Kidney (tissue), 13 donors: ENCODE measurements at regions not wholly inside any gene's neighbourhood (a gene's known extent, or its start where the extent isn't known, plus 50 kb on each side); places are given as distances from the start of the nearest gene placed in this dataset.

Experiments
- DNase-seq, 5 donors: peaks; one replicate each; pipeline ENCODE4 v3.0.0-alpha.2; 2013 to 2020
- FAIRE-seq: peaks from 2 replicates; lab custom pipeline; 2012; peaks lifted over from hg19 to GRCh38; lab: Jason Lieb, UNC
- H3K27ac ChIP-seq, 2 donors: one replicate each; pipeline ENCODE4 v1.7.0; 2013; ENCODE audit warnings: low read depth in 2 of 2, low read length in 2 of 2, inconsistent platforms in 1 of 2
- H3K27me3 ChIP-seq: one replicate; pipeline ENCODE4 v1.7.1; 2013; ENCODE audit warnings: low read length, inconsistent platforms; ENCODE audit not compliant: control insufficient read depth, insufficient read depth
- H3K36me3 ChIP-seq, 3 donors: one replicate each; pipeline versions ENCODE4 v1.7.0 to v1.7.1; 2013; ENCODE audit warnings: low read length in 3 of 3, control low read depth in 1 of 3, inconsistent platforms in 1 of 3; ENCODE audit not compliant: insufficient read depth in 3 of 3, control insufficient read depth in 2 of 3
- H3K4me1 ChIP-seq, 3 donors: one replicate each; pipeline versions ENCODE4 v1.7.0 to v1.7.1; 2013; ENCODE audit warnings: low read length in 3 of 3, inconsistent platforms in 1 of 3, low read depth in 1 of 3; ENCODE audit not compliant: control insufficient read depth in 2 of 3, insufficient read depth in 2 of 3
- H3K4me3 ChIP-seq, 3 donors: one replicate each; pipeline versions ENCODE4 v1.7.0 to v1.8.1; 2013; ENCODE audit warnings: low read length in 3 of 3, control low read depth in 1 of 3, inconsistent platforms in 1 of 3
- H3K9ac ChIP-seq, 3 donors: one replicate each; pipeline versions ENCODE4 v1.7.0 to v1.7.1; 2013; ENCODE audit warnings: low read length in 3 of 3, control low read depth in 1 of 3, inconsistent platforms in 1 of 3
- H3K9me3 ChIP-seq, 3 donors: one replicate each; pipeline versions ENCODE4 v1.7.0 to v1.7.1; 2013; ENCODE audit warnings: low read length in 3 of 3, control low read depth in 1 of 3, inconsistent platforms in 1 of 3; ENCODE audit not compliant: control insufficient read depth in 2 of 3, insufficient read depth in 1 of 3
- intact Hi-C: fragments of 100-400 bp; cut with DNase I; formaldehyde crosslinking; loops from one replicate; pipeline ENCODE4 v1.11.1; 2022
- TF ChIP-seq, protein P1 (sequence below): IDR thresholded peaks from 3 replicates; pipeline ENCODE4 v1.5.1; 2012; ENCODE audit warnings: mild to moderate bottlenecking, moderate library complexity, borderline replicate concordance; ENCODE audit not compliant: insufficient read depth; ENCODE audit errors: extremely low read depth
- donor health status: control.
- donor health status: control.
- donor health status: control.
- donor health status: control.
- donor health status: control.
- donor health status: DM: yes; HTN: yes; CAD: no.
- donor health status: Normal renal cell carcinoma (clear cell type).

DNA sequence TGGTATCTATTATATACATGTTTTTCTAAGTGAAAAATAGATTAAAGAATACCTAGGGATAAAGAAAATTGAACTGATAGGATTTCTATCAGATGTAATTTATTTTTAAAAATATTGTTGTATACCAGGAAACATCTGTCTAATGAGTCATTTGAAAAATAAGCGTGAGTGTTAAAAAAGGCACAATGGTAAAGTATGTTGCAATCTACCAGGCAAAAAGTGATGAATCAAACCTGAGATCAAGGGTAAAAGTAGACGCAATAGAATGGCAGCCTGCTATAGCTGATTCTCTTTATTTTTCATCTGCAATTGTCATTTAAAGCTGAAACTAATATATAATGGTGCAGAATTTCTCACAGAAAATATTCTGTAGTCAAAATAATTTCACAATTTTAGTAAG lies 1119.6 kb downstream of the PCDH18 start:
- no peaks in the 10 kb centered on the region for H3K9me3 ChIP-seq
- H3K36me3 ChIP-seq: no peaks in the 10 kb centered on the region
- no peaks in the 10 kb centered on the region for H3K4me1 ChIP-seq
- intact Hi-C loops: no loop called here
- H3K4me3 ChIP-seq: no peak overlapping the region
- no peak for FAIRE-seq
- no peak for DNase-seq
- no peaks in the 10 kb centered on the region for H3K27me3 ChIP-seq
- H3K9ac ChIP-seq: no peak overlapping the region
- TF ChIP-seq, protein P1, sequence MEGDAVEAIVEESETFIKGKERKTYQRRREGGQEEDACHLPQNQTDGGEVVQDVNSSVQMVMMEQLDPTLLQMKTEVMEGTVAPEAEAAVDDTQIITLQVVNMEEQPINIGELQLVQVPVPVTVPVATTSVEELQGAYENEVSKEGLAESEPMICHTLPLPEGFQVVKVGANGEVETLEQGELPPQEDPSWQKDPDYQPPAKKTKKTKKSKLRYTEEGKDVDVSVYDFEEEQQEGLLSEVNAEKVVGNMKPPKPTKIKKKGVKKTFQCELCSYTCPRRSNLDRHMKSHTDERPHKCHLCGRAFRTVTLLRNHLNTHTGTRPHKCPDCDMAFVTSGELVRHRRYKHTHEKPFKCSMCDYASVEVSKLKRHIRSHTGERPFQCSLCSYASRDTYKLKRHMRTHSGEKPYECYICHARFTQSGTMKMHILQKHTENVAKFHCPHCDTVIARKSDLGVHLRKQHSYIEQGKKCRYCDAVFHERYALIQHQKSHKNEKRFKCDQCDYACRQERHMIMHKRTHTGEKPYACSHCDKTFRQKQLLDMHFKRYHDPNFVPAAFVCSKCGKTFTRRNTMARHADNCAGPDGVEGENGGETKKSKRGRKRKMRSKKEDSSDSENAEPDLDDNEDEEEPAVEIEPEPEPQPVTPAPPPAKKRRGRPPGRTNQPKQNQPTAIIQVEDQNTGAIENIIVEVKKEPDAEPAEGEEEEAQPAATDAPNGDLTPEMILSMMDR: no peak
- no peak overlapping the region for H3K27ac ChIP-seq

DNA sequence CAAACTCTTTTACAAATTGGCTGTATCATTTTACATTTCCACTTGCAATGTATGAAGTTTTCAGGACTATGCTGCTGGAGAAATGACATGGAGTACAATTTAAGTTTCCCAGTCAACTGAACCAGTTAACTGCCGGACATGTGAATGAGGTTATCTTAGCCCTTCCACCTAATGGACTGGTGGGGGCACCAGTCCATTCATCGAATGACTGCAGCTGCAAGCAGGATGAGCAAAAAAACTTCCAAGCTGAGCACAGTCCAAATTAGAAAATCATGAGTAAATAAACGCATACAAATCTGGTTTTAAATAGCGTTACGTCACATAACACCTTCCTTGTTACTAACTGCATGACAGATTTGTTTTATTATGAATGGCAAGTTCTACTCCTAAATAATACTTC lies 1131.5 kb downstream of the PCDH18 start:
- no peak overlapping the region for H3K4me3 ChIP-seq
- FAIRE-seq (no peak), DNase-seq (no peak)
- no peak overlapping the region for H3K9ac ChIP-seq
- no peaks in the 10 kb centered on the region for H3K9me3 ChIP-seq
- H3K36me3 ChIP-seq: no peaks in the 10 kb centered on the region
- intact Hi-C loops: no loop called here
- no peaks in the 10 kb centered on the region for H3K27me3 ChIP-seq
- H3K27ac ChIP-seq: no peak overlapping the region
- H3K4me1 ChIP-seq: no peaks in the 10 kb centered on the region
- TF ChIP-seq, protein P1: no peak

DNA sequence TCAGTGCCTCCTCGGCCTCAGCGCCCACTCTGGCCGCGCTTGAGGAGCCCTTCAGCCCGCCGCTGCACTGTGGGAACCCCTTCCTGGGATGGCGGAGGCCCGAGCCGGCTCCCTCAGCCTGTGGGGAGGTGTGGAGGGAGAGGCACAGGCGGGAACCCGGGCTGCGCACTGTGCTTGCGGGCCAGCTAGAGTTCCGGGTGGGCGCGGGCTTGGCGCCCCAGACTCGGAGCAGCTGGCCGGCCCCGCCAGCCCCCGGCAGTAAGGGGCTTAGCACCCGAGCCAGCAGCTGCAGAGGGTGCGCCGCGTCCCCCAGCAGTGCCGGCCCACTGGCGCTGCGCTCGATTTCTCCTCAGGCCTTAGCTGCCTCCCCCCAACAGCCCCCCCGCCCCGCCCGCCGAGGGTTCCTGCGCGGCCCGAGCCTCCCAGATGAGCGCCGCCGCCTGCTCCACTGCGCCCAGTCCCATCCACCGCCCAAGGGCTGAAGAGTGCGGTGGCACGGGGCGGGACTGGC lies 1137.0 kb downstream of the PCDH18 start:
- FAIRE-seq: no peak
- DNase-seq: peak in 2 of 5 donors; percentile 10 to 69
- intact Hi-C loops: no loop called here
- TF ChIP-seq, protein P1: no peak
- Histone ChIP-seq H3K27ac (no peak overlapping the region), H3K36me3 (no peaks in the 10 kb centered on the region), H3K4me1 (no peaks in the 10 kb centered on the region), H3K9me3 (no peaks in the 10 kb centered on the region), H3K27me3 (no peaks in the 10 kb centered on the region), H3K4me3 (no peak overlapping the region), H3K9ac (no peak overlapping the region)

DNA sequence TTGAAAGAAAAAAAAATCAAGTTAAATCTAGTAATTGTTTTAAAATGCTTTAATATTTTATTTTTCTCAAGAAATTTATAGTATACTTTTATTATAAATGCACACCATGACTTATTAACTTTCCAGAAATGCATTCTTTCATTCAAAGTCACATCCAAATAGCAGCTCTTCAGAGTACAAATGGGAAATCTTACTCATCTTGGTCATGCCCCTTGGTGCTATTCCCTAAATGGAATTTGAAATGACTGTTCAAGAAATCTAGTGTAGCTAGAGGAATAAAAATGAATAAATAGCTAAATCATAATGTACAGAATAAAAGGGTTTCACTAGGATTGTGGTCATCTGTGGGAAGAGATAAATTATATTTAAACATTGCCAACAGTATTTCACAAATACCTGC lies 1139.7 kb downstream of the PCDH18 start:
- no peaks in the 10 kb centered on the region for H3K36me3 ChIP-seq
- no peaks in the 10 kb centered on the region for H3K27me3 ChIP-seq
- no peak overlapping the region for H3K4me3 ChIP-seq
- TF ChIP-seq, protein P1: no peak
- DNase-seq: no peak
- no peak overlapping the region for H3K9ac ChIP-seq
- no peaks in the 10 kb centered on the region for H3K4me1 ChIP-seq
- H3K9me3 ChIP-seq: no peaks in the 10 kb centered on the region
- intact Hi-C loops: no loop called here
- no peak for FAIRE-seq
- H3K27ac ChIP-seq: no peak overlapping the region
